HL-60 (cell line): ENCODE measurements at regions not wholly inside any gene's neighbourhood (a gene's known extent, or its start where the extent isn't known, plus 50 kb on each side); places are given as distances from the start of the nearest gene placed in this dataset.

ENCODE experiments used
- CTCF ChIP-seq: IDR thresholded peaks from one replicate; pipeline ENCODE4 v1.5.1; 2011; ENCODE audit warnings: low read length, control low read depth, inconsistent platforms; ENCODE audit not compliant: insufficient read depth
- GABPA ChIP-seq: IDR thresholded peaks from 2 replicates; pipeline ENCODE4 v1.6.1; 2012; ENCODE audit warnings: low read depth
- POLR2AphosphoS5 ChIP-seq: IDR thresholded peaks from 2 replicates; pipeline ENCODE4 v1.6.1; 2012; ENCODE audit warnings: low read depth

GRCh38 chr21:16075649-16076282 is 346.0 kb downstream of the USP25 start:
- no peak for TF ChIP-seq CTCF
- TF ChIP-seq POLR2AphosphoS5: no peak
- no peak for TF ChIP-seq GABPA
